ENCODE measurements at regions not wholly inside any gene's neighbourhood (a gene's known extent, or its start where the extent isn't known, plus 50 kb on each side); places are given as distances from the start of the nearest gene placed in this dataset.

- TF ChIP-seq POLR2AphosphoS5 (IDR thresholded peaks at IDR 0.05; ENCODE audit: low read depth, low read length) = no peak
- TF ChIP-seq TAF1 (IDR thresholded peaks at IDR 0.05; ENCODE audit: borderline replicate concordance, insufficient read depth, low read length) = no peak
These were observed 193.4 kb upstream of the ZMIZ1 start for GRCh38 chr10:78875331-78875877.
